Esophagus muscularis mucosa (tissue), 3 donors: ENCODE measurements at regions not wholly inside any gene's neighbourhood (a gene's known extent, or its start where the extent isn't known, plus 50 kb on each side); places are given as distances from the start of the nearest gene placed in this dataset.

Source experiments
- POLR2A ChIP-seq: fragments of 450-650 bp; IDR thresholded peaks from one replicate; pipeline ENCODE4 v1.6.1; 2017; ENCODE audit warnings: antibody characterized with exemption, moderate library complexity, mild to moderate bottlenecking, low read depth
- POLR2AphosphoS5 ChIP-seq, 2 donors: sonication (generic); formaldehyde crosslinking; IDR thresholded peaks; one replicate each; pipeline ENCODE4 v1.6.1; 2017; ENCODE audit warnings: antibody characterized with exemption in 2 of 2
- TF ChIP-seq, protein P1 (sequence below), 3 experiments: fragments of 200-600 bp in 2 of 3; fragments of 450-650 bp in 1 of 3; sonication (generic) in 2 of 3; IDR thresholded peaks; one replicate each; pipeline ENCODE4 v1.5.1; 2017 to 2019; ENCODE audit warnings: antibody characterized with exemption in 3 of 3, mild to moderate bottlenecking in 2 of 3, moderate library complexity in 1 of 3

DNA sequence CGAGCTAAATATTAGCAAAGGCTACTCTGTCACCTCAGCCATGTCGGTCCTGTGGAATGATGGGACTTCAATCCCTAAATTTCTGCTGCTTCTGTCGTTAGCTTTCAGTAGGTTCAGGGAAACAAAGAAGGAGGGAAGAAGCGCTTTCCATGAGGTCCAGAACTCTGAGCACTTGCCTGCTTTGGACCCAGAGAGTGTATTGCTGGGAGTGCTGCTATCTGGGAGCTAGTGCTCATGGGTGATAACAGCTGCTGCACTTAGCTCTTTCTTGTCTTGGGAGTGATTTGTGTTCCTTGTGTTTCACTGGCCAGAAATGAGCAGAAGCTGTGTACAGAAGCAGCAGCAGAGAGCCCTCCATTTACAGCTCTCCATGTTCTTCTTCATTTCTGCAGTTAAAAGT lies 369.8 kb downstream of the DIPK2A start:
- TF ChIP-seq POLR2A (no peak), POLR2AphosphoS5 (IDR thresholded peaks at IDR 0.05) (no peak)
- TF ChIP-seq, protein P1, sequence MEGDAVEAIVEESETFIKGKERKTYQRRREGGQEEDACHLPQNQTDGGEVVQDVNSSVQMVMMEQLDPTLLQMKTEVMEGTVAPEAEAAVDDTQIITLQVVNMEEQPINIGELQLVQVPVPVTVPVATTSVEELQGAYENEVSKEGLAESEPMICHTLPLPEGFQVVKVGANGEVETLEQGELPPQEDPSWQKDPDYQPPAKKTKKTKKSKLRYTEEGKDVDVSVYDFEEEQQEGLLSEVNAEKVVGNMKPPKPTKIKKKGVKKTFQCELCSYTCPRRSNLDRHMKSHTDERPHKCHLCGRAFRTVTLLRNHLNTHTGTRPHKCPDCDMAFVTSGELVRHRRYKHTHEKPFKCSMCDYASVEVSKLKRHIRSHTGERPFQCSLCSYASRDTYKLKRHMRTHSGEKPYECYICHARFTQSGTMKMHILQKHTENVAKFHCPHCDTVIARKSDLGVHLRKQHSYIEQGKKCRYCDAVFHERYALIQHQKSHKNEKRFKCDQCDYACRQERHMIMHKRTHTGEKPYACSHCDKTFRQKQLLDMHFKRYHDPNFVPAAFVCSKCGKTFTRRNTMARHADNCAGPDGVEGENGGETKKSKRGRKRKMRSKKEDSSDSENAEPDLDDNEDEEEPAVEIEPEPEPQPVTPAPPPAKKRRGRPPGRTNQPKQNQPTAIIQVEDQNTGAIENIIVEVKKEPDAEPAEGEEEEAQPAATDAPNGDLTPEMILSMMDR (IDR thresholded peaks at IDR 0.05), result no peak
